ENCODE measurements at regions not wholly inside any gene's neighbourhood (a gene's known extent, or its start where the extent isn't known, plus 50 kb on each side); places are given as distances from the start of the nearest gene placed in this dataset.
"Not testable (repeated sequence)": the region's sequence is repeated elsewhere in the genome, so short reads cannot be mapped to it uniquely, and the experiment has no call there.

- H3K4me3 ChIP-seq = no peak overlapping the region
Measured at GRCh38 chr1:68767941-68768340, 271.1 kb upstream of the DEPDC1 start.

GRCh38 chr1:68770817-68771216 lies 273.9 kb upstream of the DEPDC1 start:
- H3K27ac ChIP-seq = no peak overlapping the region
- H3K4me3 ChIP-seq = no peak overlapping the region

More at GRCh38 chr1:68767941-68768340, 271.1 kb upstream of the DEPDC1 start:
- H3K27ac ChIP-seq = no peak overlapping the region

GRCh38 chr1:68777851-68778250 lies 281.0 kb upstream of the DEPDC1 start:
- Histone ChIP-seq H3K4me3 (no peak overlapping the region), H3K27ac (no peak overlapping the region)

- not testable (repeated sequence) for H3K27ac ChIP-seq, H3K4me3 ChIP-seq
Measured at GRCh38 chr1:68779841-68780240, 283.0 kb upstream of the DEPDC1 start.

GRCh38 chr1:68780919-68781318 lies 284.0 kb upstream of the DEPDC1 start:
- no peak overlapping the region for H3K4me3 ChIP-seq
- H3K27ac ChIP-seq = no peak overlapping the region

- H3K4me3 ChIP-seq = no peak overlapping the region
- H3K27ac ChIP-seq = no peak overlapping the region
Measured at GRCh38 chr1:68782890-68783289, 286.0 kb upstream of the DEPDC1 start.

- H3K27ac ChIP-seq = no peak overlapping the region
Measured at GRCh38 chr1:68785328-68785727, 288.4 kb upstream of the DEPDC1 start.

GRCh38 chr1:68788762-68789161 lies 291.9 kb upstream of the DEPDC1 start:
- Histone ChIP-seq H3K27ac (no peak overlapping the region), H3K4me3 (no peak overlapping the region)

More at GRCh38 chr1:68785328-68785727, 288.4 kb upstream of the DEPDC1 start:
- no peak overlapping the region for H3K4me3 ChIP-seq

- Histone ChIP-seq H3K27ac (no peak overlapping the region), H3K4me3 (no peak overlapping the region)
Measured at GRCh38 chr1:68791800-68792199, 294.9 kb upstream of the DEPDC1 start.

GRCh38 chr1:68795956-68796355 lies 299.1 kb upstream of the DEPDC1 start:
- Histone ChIP-seq H3K4me3 (no peak overlapping the region), H3K27ac (no peak overlapping the region)

GRCh38 chr1:68796888-68797287 lies 300.0 kb upstream of the DEPDC1 start:
- Histone ChIP-seq H3K27ac (no peak overlapping the region), H3K4me3 (no peak overlapping the region)

- Histone ChIP-seq H3K4me3 (no peak overlapping the region), H3K27ac (no peak overlapping the region)
Measured at GRCh38 chr1:68798071-68798470, 301.2 kb upstream of the DEPDC1 start.

GRCh38 chr1:68799096-68799495 lies 302.2 kb upstream of the DEPDC1 start:
- Histone ChIP-seq H3K4me3 (no peak overlapping the region), H3K27ac (no peak overlapping the region)

- Histone ChIP-seq H3K27ac (no peak overlapping the region), H3K4me3 (no peak overlapping the region)
Measured at GRCh38 chr1:68800182-68800581, 303.3 kb upstream of the DEPDC1 start.

GRCh38 chr1:68801440-68801839 lies 304.6 kb upstream of the DEPDC1 start:
- no peak overlapping the region for H3K27ac ChIP-seq

GRCh38 chr1:68805097-68805641 lies 308.3 kb upstream of the DEPDC1 start:
- Histone ChIP-seq H3K4me3 (no peak overlapping the region), H3K27ac (no peak overlapping the region)

More at GRCh38 chr1:68801440-68801839, 304.6 kb upstream of the DEPDC1 start:
- no peak overlapping the region for H3K4me3 ChIP-seq

GRCh38 chr1:68808351-68808750 lies 311.5 kb upstream of the DEPDC1 start:
- no peak overlapping the region for H3K27ac ChIP-seq
- H3K4me3 ChIP-seq = no peak overlapping the region

- Histone ChIP-seq H3K4me3 (no peak overlapping the region), H3K27ac (no peak overlapping the region)
Measured at GRCh38 chr1:68811806-68812205, 314.9 kb upstream of the DEPDC1 start.

GRCh38 chr1:68812333-68812732 lies 315.5 kb upstream of the DEPDC1 start:
- H3K27ac ChIP-seq = no peak overlapping the region
- no peak overlapping the region for H3K4me3 ChIP-seq

- Histone ChIP-seq H3K27ac (no peak overlapping the region), H3K4me3 (no peak overlapping the region)
Measured at GRCh38 chr1:68814067-68814466, 317.2 kb upstream of the DEPDC1 start.

GRCh38 chr1:68815632-68816031 lies 318.8 kb upstream of the DEPDC1 start:
- no peak overlapping the region for H3K4me3 ChIP-seq
- no peak overlapping the region for H3K27ac ChIP-seq

GRCh38 chr1:68817505-68818210 lies 320.8 kb upstream of the DEPDC1 start:
- not testable (repeated sequence) for H3K4me3 ChIP-seq, H3K27ac ChIP-seq

All from skin epidermis (tissue), 12 donors.